Activated CD8-positive, alpha-beta memory T cell treated with anti-CD3 and anti-CD28 coated beads, Interleukin-2, amount 50 U/mL, for 24 hours (primary cell): ENCODE measurements at regions not wholly inside any gene's neighbourhood (a gene's known extent, or its start where the extent isn't known, plus 50 kb on each side); places are given as distances from the start of the nearest gene placed in this dataset.
"Not testable (repeated sequence)": the region's sequence is repeated elsewhere in the genome, so short reads cannot be mapped to it uniquely, and the experiment has no call there.

Source experiments
- DNase-seq: peaks from one replicate; pipeline ENCODE4 v3.0.0-alpha.2; 2020; ENCODE audit errors: extremely low read depth

DNA sequence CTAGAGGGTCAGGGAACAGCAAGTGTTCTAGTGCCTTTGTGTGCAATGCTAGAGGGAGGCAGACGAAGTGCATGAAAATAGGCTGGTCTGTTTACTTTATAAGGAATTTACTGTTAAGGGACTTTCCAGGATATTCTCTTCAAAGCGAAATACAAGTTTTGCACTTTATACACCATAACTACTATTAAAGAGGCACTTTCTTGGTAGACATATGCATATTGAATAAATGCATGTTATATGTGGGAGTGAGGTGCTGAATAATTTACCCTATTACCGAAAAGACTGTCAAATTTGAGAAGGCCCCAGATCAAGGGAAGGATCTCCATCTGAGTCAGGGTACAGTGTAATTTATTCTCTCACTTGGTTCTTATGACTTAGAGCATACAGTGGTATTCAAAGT is 310.5 kb downstream of the S1PR1 start:
- no peak for DNase-seq

DNA sequence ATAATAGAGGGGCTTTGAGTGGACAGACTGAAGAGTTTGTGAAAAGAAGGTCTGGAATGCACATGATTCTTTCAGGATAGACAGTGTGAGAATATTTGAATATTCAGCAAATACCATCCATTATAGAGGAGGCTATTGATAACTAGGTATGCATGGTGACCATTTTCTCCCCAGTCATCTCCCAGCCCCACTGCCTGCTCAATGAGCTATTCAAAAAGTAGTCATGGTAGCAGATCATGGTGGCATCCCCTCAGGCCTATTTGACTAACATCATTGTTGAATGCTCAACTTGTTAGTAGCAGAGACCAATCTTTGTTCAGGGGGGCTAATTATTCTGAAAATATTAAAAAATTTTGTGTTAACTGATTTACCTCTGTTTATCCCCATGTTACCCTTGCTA is 311.6 kb downstream of the S1PR1 start:
- no peak for DNase-seq

GRCh38 chr1:101550581-101550980 is 313.8 kb downstream of the S1PR1 start:
- DNase-seq, result no peak

- DNase-seq, result no peak
These were observed 330.2 kb downstream of the S1PR1 start for GRCh38 chr1:101566883-101567538.

DNA sequence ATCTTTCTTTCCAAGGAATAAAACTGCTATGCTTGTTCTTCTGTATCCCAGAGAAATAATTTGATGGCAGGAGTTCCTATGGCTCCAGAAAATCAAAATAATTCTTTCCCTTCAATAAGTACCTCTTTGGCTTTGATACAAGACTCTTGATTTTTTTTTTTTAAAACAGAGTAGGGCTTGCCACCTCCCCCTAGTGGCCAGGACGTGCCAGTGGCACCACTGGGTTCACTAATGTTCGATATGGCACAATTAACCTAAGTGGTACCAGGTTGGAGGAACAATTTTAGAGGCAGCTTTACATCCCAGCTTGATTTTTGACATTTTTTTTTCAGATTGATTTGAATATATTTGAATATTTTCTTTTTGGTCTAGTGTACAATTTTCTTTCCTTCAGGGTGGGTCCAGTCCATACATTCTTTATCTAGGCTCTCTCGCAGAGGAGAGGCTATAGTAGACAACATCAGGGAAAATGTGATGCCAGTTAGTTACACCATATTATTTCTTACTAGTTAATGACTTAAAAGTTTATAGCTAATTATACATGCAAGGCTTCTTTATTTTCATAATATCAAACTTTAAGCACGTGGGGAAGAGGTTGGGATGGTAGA is 330.9 kb downstream of the S1PR1 start:
- DNase-seq, result no peak

DNA sequence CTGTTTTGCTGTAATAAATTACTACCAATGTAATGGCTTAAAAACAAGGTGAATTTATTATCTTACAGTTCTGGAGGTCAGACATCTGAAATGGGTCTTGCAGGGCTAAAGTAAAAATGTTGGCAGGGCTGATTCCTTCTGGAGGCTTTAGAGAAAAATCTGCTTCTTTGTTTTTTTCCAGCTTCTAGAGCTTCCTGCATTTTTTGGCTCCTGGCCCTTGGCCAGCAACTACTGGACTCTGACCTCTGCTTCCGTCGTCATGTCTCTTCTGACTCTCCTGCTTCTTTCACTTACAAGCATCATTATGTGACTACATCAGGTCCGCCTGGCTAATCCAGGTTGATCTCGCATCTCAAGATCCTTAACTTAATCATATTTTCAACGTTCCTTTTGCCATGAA is 350.9 kb downstream of the S1PR1 start:
- no peak for DNase-seq

- no peak for DNase-seq
These were observed 351.9 kb downstream of the S1PR1 start for GRCh38 chr1:101588677-101589076.

DNA sequence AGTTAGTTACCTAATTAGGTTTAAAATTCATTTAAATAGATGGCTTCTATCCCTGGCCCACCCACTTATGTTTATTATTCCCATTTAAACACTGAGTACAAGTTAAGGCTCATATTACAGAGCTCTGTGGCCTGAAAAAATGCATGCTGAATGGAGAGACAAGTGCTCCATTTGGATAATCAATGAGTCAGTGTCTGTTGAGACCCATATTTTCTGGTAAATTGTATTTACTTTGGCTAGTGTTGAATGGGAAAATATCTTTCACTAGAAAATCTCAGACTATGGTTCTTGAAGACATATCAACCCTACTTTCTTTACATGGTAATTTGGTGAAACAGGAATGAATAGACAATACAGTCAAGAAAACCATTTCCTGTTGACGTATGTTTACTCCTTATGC is 356.0 kb downstream of the S1PR1 start:
- DNase-seq, result no peak

GRCh38 chr1:101595881-101596374 is 359.1 kb downstream of the S1PR1 start:
- no peak for DNase-seq

GRCh38 chr1:101600615-101601014 is 363.8 kb downstream of the S1PR1 start:
- not testable (repeated sequence) for DNase-seq

DNA sequence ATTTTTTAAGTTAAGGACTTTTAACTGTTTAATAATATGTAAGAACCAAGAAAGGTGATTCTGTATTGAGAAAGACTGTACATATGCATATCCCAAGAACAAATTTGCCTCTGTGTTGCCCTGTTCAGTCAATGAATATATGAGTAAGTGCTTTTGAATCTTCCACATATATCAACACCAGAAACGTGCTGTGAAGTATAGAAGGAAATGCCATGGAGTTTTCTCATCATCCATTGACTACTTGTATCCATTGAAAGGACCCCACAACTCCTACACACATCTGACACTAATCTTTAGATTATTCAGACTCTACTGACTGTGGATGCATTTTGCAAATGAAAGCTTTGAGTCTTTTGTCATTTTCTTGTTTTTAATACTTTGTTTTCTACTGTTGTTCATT is 366.9 kb downstream of the S1PR1 start:
- DNase-seq, result no peak

DNA sequence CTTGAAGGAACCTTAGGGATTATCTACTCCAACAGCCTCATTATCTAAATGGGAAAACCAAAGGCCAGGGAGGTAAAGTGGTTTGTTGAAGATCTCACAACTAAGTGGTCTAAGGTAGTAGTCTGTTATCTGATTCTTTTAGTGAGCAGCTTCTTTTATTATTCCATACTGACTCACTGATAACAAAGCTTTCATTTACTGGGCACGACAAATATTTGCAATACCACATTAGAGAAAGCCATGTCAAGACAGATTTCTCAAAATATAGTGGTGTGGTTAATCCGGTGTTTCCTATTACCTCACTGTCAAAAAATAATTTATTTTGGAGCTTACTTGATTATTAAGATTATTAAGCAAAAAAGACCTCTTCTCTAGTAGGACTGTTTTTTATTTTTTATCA is 369.1 kb downstream of the S1PR1 start:
- no peak for DNase-seq

DNA sequence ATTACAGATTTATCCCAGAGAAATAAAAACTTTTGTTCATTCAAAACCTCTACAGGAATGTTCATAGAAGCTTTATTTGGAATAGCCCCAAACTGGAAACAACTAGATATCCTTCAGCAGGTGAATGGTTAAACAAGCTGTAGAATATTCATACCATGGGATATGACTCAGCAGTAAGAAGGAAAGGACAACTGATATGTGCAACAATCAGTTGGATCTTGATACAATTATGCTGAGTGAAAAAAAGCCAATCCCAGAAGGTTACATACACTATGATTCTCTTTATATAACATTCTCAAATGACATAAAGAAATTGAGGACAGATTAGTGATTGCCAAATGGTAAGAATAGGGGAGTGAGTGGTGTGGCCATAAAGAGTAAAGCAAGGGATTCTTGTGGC is 376.7 kb downstream of the S1PR1 start:
- DNase-seq, result no peak

DNA sequence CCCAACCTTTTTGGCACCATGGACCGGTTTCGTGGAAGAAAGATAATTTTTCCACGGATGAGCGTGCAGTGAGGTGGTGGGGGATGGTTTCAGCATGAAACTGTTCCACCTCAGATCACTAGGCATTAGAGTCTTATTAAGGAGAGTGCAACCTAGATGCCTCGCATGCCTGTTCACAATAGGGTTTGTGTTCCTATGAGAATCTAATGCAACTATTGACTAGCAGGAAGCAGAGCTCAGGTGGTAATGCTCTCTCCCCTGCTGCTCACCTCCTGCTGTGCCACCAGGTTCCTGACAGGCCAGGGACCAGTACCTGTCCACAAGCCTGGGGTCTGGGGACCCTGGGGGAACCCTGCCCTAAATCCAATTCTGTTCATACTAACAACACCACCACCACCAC is 377.8 kb downstream of the OLFM3 start:
- DNase-seq, result no peak

DNA sequence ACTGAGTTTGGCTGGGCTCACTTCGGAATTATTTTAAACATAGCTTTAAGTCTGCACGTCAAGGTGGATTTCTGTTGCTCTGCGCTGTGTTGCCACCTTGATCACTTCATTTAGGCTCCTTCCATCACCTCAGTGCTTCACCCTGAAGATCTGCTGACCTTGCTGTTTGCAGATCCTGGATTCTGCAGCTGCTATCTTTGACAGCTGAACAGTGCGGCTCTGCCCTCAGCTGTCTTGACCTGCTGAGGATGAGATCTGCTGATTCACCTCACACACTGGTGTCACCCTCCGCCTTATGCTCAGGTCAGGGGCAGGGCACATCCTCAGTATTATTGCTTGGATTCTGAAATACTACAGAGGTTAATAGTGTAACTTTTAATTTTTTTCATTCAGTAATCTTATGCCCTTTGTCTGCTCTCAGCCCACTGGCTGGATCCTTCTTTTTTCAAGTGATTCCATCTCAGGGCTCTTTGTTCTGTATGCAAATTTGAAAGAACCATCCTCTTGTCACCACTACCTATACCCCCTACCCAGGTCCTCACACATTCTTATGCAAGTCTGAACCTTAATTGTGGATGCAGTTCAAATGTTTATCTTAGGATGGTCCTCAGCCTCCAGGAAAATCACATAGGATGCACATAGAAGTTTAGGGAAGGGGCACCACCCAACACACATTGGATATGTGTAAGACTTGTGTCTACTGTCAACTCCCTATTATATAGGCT is 364.0 kb downstream of the OLFM3 start:
- no peak for DNase-seq

DNA sequence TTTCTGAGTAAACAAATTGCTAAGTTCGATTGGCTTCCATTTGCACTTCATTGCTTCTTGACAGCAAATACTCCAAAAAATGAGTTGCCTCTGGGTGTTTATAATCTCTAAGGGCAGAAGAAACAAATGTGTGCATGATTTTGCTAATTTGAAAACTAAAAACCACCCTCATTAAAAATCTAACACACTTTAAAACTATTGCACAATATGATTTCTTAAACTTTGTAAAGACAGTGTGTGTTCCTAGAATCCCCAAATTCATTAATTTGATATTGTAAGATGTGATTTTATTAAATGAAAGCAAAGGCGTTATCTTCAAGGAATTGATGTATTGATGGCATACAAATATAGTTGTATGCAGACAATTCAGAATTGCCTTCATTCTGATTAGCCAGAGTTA is 350.9 kb downstream of the OLFM3 start:
- DNase-seq, result no peak

GRCh38 chr1:101652484-101652883 is 344.2 kb downstream of the OLFM3 start:
- DNase-seq, result no peak

- no peak for DNase-seq
These were observed 343.2 kb downstream of the OLFM3 start for GRCh38 chr1:101653482-101653946.

DNA sequence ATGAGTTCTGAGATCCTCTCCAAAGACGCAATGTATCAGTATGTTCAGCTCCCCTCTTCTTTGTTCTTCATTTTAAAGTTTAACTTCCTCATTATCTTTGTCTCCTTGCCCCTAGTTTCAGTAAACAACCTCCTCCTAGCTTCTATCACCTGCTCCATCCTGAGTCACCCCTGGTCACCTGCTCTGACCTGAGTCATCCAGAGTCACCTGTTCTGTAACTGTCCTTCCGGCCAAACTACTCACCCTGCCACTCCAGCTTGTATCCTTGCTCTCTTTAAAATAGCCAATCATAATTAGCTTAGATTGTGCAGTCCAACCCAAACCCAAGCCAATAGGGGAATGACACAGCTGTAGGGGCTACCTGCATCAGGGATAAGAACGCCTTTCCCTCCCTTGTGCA is 332.0 kb downstream of the OLFM3 start:
- DNase-seq, result no peak

GRCh38 chr1:101667761-101668160 is 329.0 kb downstream of the OLFM3 start:
- no peak for DNase-seq

- no peak for DNase-seq
These were observed 313.6 kb downstream of the OLFM3 start for GRCh38 chr1:101683136-101683535.

- no peak for DNase-seq
These were observed 313.2 kb downstream of the OLFM3 start for GRCh38 chr1:101683561-101683960.

GRCh38 chr1:101697072-101697471 is 299.7 kb downstream of the OLFM3 start:
- no peak for DNase-seq
